Ascending aorta (tissue), 2 donors: ENCODE measurements at regions not wholly inside any gene's neighbourhood (a gene's known extent, or its start where the extent isn't known, plus 50 kb on each side); places are given as distances from the start of the nearest gene placed in this dataset.
"Not testable (repeated sequence)": the region's sequence is repeated elsewhere in the genome, so short reads cannot be mapped to it uniquely, and the experiment has no call there.

Experiments used
- DNase-seq, 2 donors: peaks; one replicate each; pipeline ENCODE4 v3.0.0-alpha.2; 2019; ENCODE audit warnings: low spot score in 2 of 2
- H3K27ac ChIP-seq, 2 donors: fragments of 200-600 bp; sonication (generic); one replicate each; pipeline ENCODE4 v1.5.1; 2016 to 2017; ENCODE audit warnings: mild to moderate bottlenecking in 1 of 2
- H3K27me3 ChIP-seq: fragments of 200-600 bp; sonication (generic); one replicate; pipeline ENCODE4 v1.5.1; 2017
- H3K36me3 ChIP-seq, 2 donors: fragments of 200-600 bp; sonication (generic); one replicate each; pipeline ENCODE4 v1.5.1; 2016
- H3K4me1 ChIP-seq, 2 donors: fragments of 200-600 bp; sonication (generic); one replicate each; pipeline ENCODE4 v1.5.1; 2016 to 2017; ENCODE audit warnings: mild to moderate bottlenecking in 1 of 2
- H3K4me3 ChIP-seq, 2 donors: fragments of 200-600 bp; sonication (generic); one replicate each; pipeline ENCODE4 v1.5.1; 2016 to 2017; ENCODE audit warnings: mild to moderate bottlenecking in 1 of 2
- H3K9me3 ChIP-seq, 2 donors: fragments of 200-600 bp; sonication (generic); one replicate each; pipeline ENCODE4 v1.5.1; 2016
- CTCF ChIP-seq, 3 experiments: fragments of 200-600 bp in 2 of 3; fragments of 450-650 bp in 1 of 3; sonication (generic) in 2 of 3; IDR thresholded peaks; one replicate each; pipeline ENCODE4 v1.5.1; 2016 to 2019; ENCODE audit warnings: antibody characterized with exemption in 3 of 3, mild to moderate bottlenecking in 1 of 3, moderate library complexity in 1 of 3
- intact Hi-C: fragments of 100-400 bp; cut with DNase I; formaldehyde crosslinking; loops from one replicate; pipeline ENCODE4 v1.15.1; 2023

DNA sequence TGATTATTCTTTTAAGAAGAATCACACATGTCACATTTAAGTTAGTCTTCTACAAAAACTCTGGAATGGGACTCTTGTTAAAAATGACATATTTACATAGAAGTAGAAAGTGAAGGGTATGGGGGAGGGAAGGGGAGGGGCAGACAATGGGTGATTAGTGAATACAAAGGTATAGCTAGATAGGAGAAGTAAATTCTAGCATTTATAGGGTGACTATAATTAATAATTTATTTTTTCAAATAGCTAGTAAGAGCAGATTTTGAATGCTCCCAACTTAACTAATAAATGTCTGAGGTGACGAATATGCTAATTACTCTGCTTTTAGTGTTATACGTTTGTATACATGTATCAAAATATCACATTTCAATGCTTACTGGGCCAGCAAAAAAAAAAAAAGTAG, 59.4 kb downstream of the BLTP3B start:
- peaks cover 43 to 49% of the 10 kb centered on the region in 2 donors for H3K36me3 ChIP-seq
- intact Hi-C loops, result no loop called here
- H3K27me3 ChIP-seq, result no peaks in the 10 kb centered on the region
- no peaks in the 10 kb centered on the region for H3K4me1 ChIP-seq
- no peak overlapping the region for H3K27ac ChIP-seq
- H3K4me3 ChIP-seq, result no peak overlapping the region
- no peaks in the 10 kb centered on the region for H3K9me3 ChIP-seq
- TF ChIP-seq CTCF (IDR thresholded peaks at IDR 0.05), result no peak
- DNase-seq, result no peak

GRCh38 chr12:100078777-100079176, 63.9 kb downstream of the BLTP3B start:
- H3K9me3 ChIP-seq, DNase-seq, H3K27me3 ChIP-seq, H3K4me1 ChIP-seq, H3K4me3 ChIP-seq, intact Hi-C loops, H3K27ac ChIP-seq: not testable (repeated sequence)
- H3K36me3 ChIP-seq, result peaks cover 37 to 49% of the 10 kb centered on the region in 2 donors

DNA sequence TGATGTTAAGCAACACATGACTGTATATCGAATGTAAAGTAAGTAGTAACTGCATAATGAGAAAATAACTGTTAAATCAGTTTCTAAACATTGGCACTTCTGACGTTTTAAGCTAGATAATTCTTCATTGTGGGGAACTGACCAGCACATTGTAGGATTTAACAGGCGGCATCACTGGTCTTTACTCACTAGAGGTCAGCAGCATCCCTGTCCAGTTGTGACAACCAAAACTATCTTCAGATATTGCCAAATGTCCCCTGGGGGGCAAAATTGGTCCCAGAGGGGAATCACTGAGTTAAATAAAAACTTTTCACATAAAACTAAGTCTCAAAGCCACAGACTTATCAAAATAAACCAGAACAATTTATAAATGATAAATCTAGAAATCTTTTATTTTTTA, 65.3 kb downstream of the BLTP3B start:
- no peak overlapping the region for H3K4me3 ChIP-seq
- no peak for DNase-seq
- no peak for TF ChIP-seq CTCF (IDR thresholded peaks at IDR 0.05)
- H3K36me3 ChIP-seq, result peaks cover 27 to 37% of the 10 kb centered on the region in 2 donors
- H3K27me3 ChIP-seq, result no peaks in the 10 kb centered on the region
- H3K4me1 ChIP-seq, result no peaks in the 10 kb centered on the region
- intact Hi-C loops, result no loop called here
- no peak overlapping the region for H3K27ac ChIP-seq
- H3K9me3 ChIP-seq, result no peaks in the 10 kb centered on the region

DNA sequence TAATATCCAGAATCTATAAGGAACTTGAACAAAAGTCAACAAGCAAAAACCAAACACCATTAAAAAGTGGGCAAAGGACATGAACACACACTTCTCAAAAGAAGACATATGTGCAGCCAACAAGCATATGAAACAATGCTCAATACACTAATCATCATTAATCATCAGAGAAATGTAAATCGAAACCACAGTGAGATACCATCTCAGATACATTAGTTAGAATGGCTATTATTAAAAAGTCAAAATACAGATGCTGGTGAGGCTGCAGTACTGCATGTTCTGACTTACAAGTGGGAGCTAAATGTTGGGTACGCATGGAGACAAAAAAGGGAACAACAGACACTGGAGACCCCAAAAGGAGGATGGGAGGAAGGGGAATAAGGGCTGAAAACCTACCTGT, 67.1 kb downstream of the BLTP3B start:
- peaks cover 11 to 22% of the 10 kb centered on the region in 2 donors for H3K36me3 ChIP-seq
- intact Hi-C loops, result no loop called here
- no peaks in the 10 kb centered on the region for H3K9me3 ChIP-seq

GRCh38 chr12:100069795-100070194, 72.9 kb downstream of the BLTP3B start:
- Histone ChIP-seq H3K9me3 (peaks cover 0 to 10% of the 10 kb centered on the region in 2 donors), H3K27ac (no peak overlapping the region), H3K27me3 (no peaks in the 10 kb centered on the region), H3K4me1 (no peaks in the 10 kb centered on the region), H3K36me3 (peaks cover 2 to 45% of the 10 kb centered on the region in 2 donors), H3K4me3 (no peak overlapping the region)
- no peak for TF ChIP-seq CTCF (IDR thresholded peaks at IDR 0.05)
- intact Hi-C loops, result no loop called here
- no peak for DNase-seq

More for the DNA sequence above, 67.1 kb downstream of the BLTP3B start:
- Histone ChIP-seq H3K4me3 (no peak overlapping the region), H3K27ac (no peak overlapping the region), H3K27me3 (no peaks in the 10 kb centered on the region), H3K4me1 (no peaks in the 10 kb centered on the region)
- no peak for TF ChIP-seq CTCF (IDR thresholded peaks at IDR 0.05)
- no peak for DNase-seq

DNA sequence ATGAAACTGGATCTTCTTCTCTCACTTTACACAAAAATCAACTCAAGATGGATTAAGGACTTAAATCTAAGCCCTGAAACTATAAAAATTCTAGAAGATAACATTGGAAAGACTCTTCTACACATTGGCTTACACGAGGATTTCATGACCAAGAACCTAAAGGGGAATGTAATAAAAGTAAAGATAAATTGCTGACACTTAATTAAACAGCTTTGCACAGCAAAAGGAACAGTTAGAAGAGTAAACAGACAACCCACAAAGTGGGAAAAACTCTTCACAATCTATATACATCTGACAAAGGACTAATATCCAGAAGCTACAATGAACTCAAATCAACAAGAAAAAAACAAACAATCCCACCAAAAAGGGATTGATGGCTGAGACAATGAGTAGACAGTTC, 74.4 kb downstream of the BLTP3B start:
- Histone ChIP-seq H3K27ac (no peak overlapping the region), H3K4me1 (no peaks in the 10 kb centered on the region), H3K36me3 (peaks cover 6 to 57% of the 10 kb centered on the region in 2 donors)

More for the DNA sequence above, 74.4 kb downstream of the BLTP3B start:
- H3K4me3 ChIP-seq, result no peak overlapping the region
- intact Hi-C loops, result no loop called here
- H3K27me3 ChIP-seq, result no peaks in the 10 kb centered on the region
- peaks cover 0 to 10% of the 10 kb centered on the region in 2 donors for H3K9me3 ChIP-seq
- no peak for TF ChIP-seq CTCF (IDR thresholded peaks at IDR 0.05)
- no peak for DNase-seq
